ENCODE measurements at regions not wholly inside any gene's neighbourhood (a gene's known extent, or its start where the extent isn't known, plus 50 kb on each side); places are given as distances from the start of the nearest gene placed in this dataset.

DNA sequence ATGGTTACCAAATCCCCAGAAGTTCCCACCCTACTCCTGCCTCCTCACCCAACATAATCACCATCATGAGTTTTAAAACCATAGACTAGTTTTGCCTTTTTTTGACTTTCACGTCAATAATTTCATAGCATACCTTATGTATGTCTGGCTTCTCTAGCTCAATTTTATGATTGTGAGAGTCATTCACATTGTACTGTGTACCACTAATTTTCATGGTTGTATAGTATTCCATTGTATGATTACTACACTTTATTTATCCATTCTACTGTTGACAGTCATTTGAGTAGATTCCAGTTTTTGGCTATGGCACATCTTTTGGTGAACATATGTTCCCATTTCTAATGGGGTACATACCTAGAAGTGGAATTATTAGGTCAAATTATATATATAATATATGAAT is 195.3 kb upstream of the TCF21 start:
- H3K9ac ChIP-seq (replicated peaks in 1 of 4; ENCODE audit: extremely low read depth in 1 of 4, low read depth in 3 of 4, low read length in 3 of 4): no peak overlapping the region
- H3K4me1 ChIP-seq (replicated peaks in 1 of 4; ENCODE audit: control insufficient read depth in 3 of 4, insufficient read depth in 4 of 4, low read length in 3 of 4): peaks cover 0 to 3% (median 1%) of the 10 kb centered on the region in 4 experiments; a peak in 1 of 7 replicates
- no peaks in the 10 kb centered on the region for H3K79me2 ChIP-seq (ENCODE audit: control insufficient read depth in 1 of 2, insufficient read depth in 2 of 2, low read length in 2 of 2)
- no peaks in the 10 kb centered on the region for H3K36me3 ChIP-seq (ENCODE audit: control insufficient read depth in 2 of 4, insufficient read depth in 4 of 4, low read length in 3 of 4)
- H3K4me3 ChIP-seq (ENCODE audit: extremely low read depth in 1 of 4, insufficient read depth in 2 of 4, low read depth in 3 of 4, low read length in 4 of 4): no peak overlapping the region
- FAIRE-seq: no peak
- H3K27me3 ChIP-seq (replicated peaks in 1 of 4; ENCODE audit: control insufficient read depth in 3 of 4, extremely low read depth in 1 of 4, insufficient read depth in 3 of 4, low read length in 3 of 4): peaks cover 0 to 1% (median 0%) of the 10 kb centered on the region in 4 experiments; a peak in 1 of 7 replicates
- no peak overlapping the region for H3K4me2 ChIP-seq (ENCODE audit: insufficient read depth in 1 of 2, low read depth in 2 of 2, low read length in 2 of 2)
- H4K8ac ChIP-seq (ENCODE audit: extremely low read depth, insufficient read depth, low read length): no peak overlapping the region
- no peaks in the 10 kb centered on the region for H3K79me1 ChIP-seq (ENCODE audit: low read depth, low read length)
- ChIA-PET POLR2A (ENCODE audit: partially characterized antibody) (no interaction called here), CTCF (ENCODE audit: partially characterized antibody) (no interaction called here)
- no peak overlapping the region for H3K23ac ChIP-seq (ENCODE audit: insufficient read length)
- no peak overlapping the region for H2AK5ac ChIP-seq (ENCODE audit: low read depth, low read length)
- no peak overlapping the region for H2BK5ac ChIP-seq (ENCODE audit: low read depth, low read length)
- no peak overlapping the region for H2BK15ac ChIP-seq (ENCODE audit: low read length)
- no peak overlapping the region for H3K18ac ChIP-seq (ENCODE audit: extremely low read depth, low read length)
- H2BK20ac ChIP-seq (ENCODE audit: low read length): no peak overlapping the region
- H3K14ac ChIP-seq (ENCODE audit: insufficient read length): no peak overlapping the region
- no peak overlapping the region for H3K56ac ChIP-seq (replicated peaks; ENCODE audit: insufficient read length, low read depth, low read length)
- DNase-seq (ENCODE audit: low read depth in 1 of 2, low spot score in 2 of 2): no peak
- H4K20me1 ChIP-seq (replicated peaks in 1 of 2; ENCODE audit: control insufficient read depth in 1 of 2, insufficient read depth in 2 of 2, low read length in 2 of 2): no peaks in the 10 kb centered on the region
- H2AFZ ChIP-seq (ENCODE audit: low read length): no peak overlapping the region
- no peak overlapping the region for H3K4ac ChIP-seq (replicated peaks; ENCODE audit: insufficient read length, low read depth, low read length)
- H3K23me2 ChIP-seq (ENCODE audit: low read depth, low read length): no peaks in the 10 kb centered on the region
- no peak overlapping the region for H2BK12ac ChIP-seq (ENCODE audit: low read depth, low read length)
- no peak overlapping the region for H2BK120ac ChIP-seq (replicated peaks; ENCODE audit: low read depth, low read length)
- peaks cover 0 to 4% of the 10 kb centered on the region in 2 experiments; a peak in 1 of 4 replicates for H3K9me3 ChIP-seq (ENCODE audit: insufficient read depth in 2 of 2, low read depth in 1 of 2, low read length in 1 of 2)
- no peak overlapping the region for H4K5ac ChIP-seq (ENCODE audit: insufficient read length, low read depth, low read length)
- no peak overlapping the region for H3K27ac ChIP-seq (ENCODE audit: low read depth, low read length)
- no peak overlapping the region for H4K91ac ChIP-seq (replicated peaks; ENCODE audit: insufficient read length, low read length)
- 88% methylated on average over 1 of the region's 1 CpG; no CpG with 5 or more reads in 1 of the 2 experiments for WGBS, 2 experiments (ENCODE audit: extremely low coverage in 1 of 2, insufficient coverage in 1 of 2, insufficient read length in 1 of 2, insufficient replicate concordance in 2 of 2, low coverage in 1 of 2, low lambda C conversion rate in 2 of 2, missing lambda C conversion rate in 1 of 2)
- TF ChIP-seq SP4 (IDR thresholded peaks at IDR 0.05; ENCODE audit: low read length) (no peak), CREB1 (IDR thresholded peaks at IDR 0.05) (no peak), KDM4A (IDR thresholded peaks at IDR 0.05; ENCODE audit: low read depth, low read length, severe bottlenecking) (no peak), JUN (IDR thresholded peaks at IDR 0.05; ENCODE audit: low read depth, low read length) (no peak), SIRT6 (IDR thresholded peaks at IDR 0.05; ENCODE audit: low read length) (no peak), MAFK (IDR thresholded peaks at IDR 0.05; ENCODE audit: low read depth, low read length) (no peak), POLR2AphosphoS5 (IDR thresholded peaks at IDR 0.05; ENCODE audit: low read depth, low read length) (no peak), BCL11A (IDR thresholded peaks at IDR 0.05; ENCODE audit: low read depth in 2 of 2, low read length in 2 of 2) (no peak), EZH2 (IDR thresholded peaks at IDR 0.05; ENCODE audit: low read depth, low read length, severe bottlenecking) (no peak), GTF2F1 (IDR thresholded peaks at IDR 0.05; ENCODE audit: borderline replicate concordance, low read depth, low read length) (no peak), HDAC2 (IDR thresholded peaks at IDR 0.05; ENCODE audit: borderline replicate concordance in 1 of 2, low read depth in 2 of 2, low read length in 2 of 2) (no peak), EP300 (IDR thresholded peaks at IDR 0.05; ENCODE audit: borderline replicate concordance in 1 of 2, low read depth in 2 of 2, low read length in 2 of 2) (no peak), CTBP2 (IDR thresholded peaks at IDR 0.05; ENCODE audit: borderline replicate concordance, insufficient read depth, insufficient read length, low read length) (no peak)
- TF ChIP-seq, protein P1, sequence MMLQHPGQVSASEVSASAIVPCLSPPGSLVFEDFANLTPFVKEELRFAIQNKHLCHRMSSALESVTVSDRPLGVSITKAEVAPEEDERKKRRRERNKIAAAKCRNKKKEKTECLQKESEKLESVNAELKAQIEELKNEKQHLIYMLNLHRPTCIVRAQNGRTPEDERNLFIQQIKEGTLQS (IDR thresholded peaks at IDR 0.05; ENCODE audit: insufficient read depth, low read depth, low read length): no peak

Data from H1 (cell line).